Peyer's patch (tissue), 4 donors: ENCODE measurements at regions not wholly inside any gene's neighbourhood (a gene's known extent, or its start where the extent isn't known, plus 50 kb on each side); places are given as distances from the start of the nearest gene placed in this dataset.

Experiments
- CTCF ChIP-seq, 6 experiments: fragments of 450-650 bp in 4 of 6; fragments of 200-600 bp in 2 of 6; sonication (generic) in 1 of 6; IDR thresholded peaks; one replicate each; pipeline ENCODE4 v1.5.1; 2017 to 2019; ENCODE audit warnings: antibody characterized with exemption in 6 of 6, mild to moderate bottlenecking in 3 of 6, moderate library complexity in 1 of 6
- POLR2A ChIP-seq, 2 donors: fragments of 450-650 bp; IDR thresholded peaks; one replicate each; pipeline ENCODE4 v1.5.1; 2017; ENCODE audit warnings: antibody characterized with exemption in 2 of 2, mild to moderate bottlenecking in 2 of 2, moderate library complexity in 2 of 2

DNA sequence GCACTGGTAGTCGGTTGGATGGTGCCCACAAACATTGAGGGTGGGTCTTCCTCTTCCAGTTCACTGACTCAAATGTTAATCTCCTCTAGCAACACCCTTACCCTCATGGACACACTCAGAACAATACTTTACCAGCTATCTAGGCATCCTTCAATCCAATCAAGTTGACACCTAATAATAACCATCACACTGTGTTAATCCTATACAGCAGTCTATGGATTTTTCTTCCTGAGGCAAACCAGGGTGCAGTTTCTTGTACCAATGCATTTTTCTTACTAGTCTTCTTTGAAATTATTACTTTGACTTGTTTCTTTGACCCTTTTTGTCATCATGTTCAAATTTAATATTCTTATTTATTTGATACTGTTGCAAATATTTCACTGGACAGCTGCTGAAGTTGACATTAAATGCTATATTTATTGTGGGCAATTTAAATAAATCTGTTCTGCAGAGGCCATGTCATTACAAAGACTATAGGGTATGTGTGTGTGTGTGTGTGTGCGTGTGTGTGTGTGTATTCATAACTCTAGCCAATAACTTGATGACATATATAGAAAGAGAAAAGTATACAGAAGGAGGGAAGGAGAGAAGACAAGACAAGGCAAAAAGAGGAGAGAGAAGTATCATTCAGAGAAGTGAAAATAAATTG, 884.8 kb upstream of the NEGR1 start:
- TF ChIP-seq POLR2A (IDR thresholded peaks at IDR 0.05), result no peak
- TF ChIP-seq CTCF (IDR thresholded peaks at IDR 0.05), result no peak
